ENCODE measurements at regions not wholly inside any gene's neighbourhood (a gene's known extent, or its start where the extent isn't known, plus 50 kb on each side); places are given as distances from the start of the nearest gene placed in this dataset.

- no peak for TF ChIP-seq CTCF (IDR thresholded peaks at IDR 0.05)
Measured at GRCh38 chr4:160523231-160523630, 1420.4 kb downstream of the RAPGEF2 start.

- no peak for TF ChIP-seq CTCF (IDR thresholded peaks at IDR 0.05)
Measured at GRCh38 chr4:160537681-160538080, 1434.8 kb downstream of the RAPGEF2 start.

- TF ChIP-seq CTCF (IDR thresholded peaks at IDR 0.05): no peak
Measured at GRCh38 chr4:160546201-160546600, 1443.3 kb downstream of the RAPGEF2 start.

- TF ChIP-seq CTCF (IDR thresholded peaks at IDR 0.05): no peak
Measured at GRCh38 chr4:160562661-160563060, 1459.8 kb downstream of the RAPGEF2 start.

GRCh38 chr4:160563552-160564282 is 1460.8 kb downstream of the RAPGEF2 start:
- no peak for TF ChIP-seq CTCF (IDR thresholded peaks at IDR 0.05)

DNA sequence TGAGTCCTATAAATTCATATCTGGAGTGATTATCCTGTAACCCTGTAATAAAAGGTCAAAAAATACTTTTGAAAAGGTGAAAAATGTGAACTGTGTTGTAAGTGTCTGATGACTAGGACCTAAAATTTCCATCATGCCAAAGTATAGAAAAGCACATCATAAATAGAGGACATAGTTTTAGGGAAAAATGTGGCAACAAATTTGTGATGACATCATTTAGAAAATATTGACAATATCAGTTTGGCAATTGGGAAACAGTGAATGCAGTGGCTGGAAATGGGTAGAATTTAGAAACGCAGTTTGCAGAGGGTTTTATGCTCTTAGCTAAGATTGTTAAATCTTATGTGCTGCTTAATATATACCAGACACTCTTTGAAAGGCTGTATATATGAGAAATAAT is 1464.8 kb downstream of the RAPGEF2 start:
- no peak for TF ChIP-seq CTCF (IDR thresholded peaks at IDR 0.05)

- TF ChIP-seq CTCF (IDR thresholded peaks at IDR 0.05): no peak
Measured at GRCh38 chr4:160570271-160570670, 1467.4 kb downstream of the RAPGEF2 start.

DNA sequence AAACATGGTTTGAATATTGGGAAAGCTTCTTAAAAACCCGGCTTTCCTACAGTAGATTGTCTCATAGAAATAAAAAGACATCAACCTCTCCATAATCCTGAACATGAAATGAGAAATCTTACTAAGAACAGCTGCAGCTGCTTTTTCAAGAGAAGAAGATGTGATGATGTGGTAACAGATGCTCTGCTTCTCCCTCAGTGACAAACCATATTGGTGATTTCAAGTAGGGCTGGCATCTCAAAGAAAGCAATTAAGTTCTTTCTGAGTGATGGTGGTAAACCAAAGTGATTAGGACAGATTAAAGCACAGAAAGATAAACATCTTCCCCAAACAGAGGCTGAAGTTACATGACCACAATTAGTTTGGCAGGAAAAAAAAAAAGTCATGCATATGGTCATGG is 1477.7 kb downstream of the RAPGEF2 start:
- no peak for TF ChIP-seq CTCF (IDR thresholded peaks at IDR 0.05)
